GM18873 (cell line): ENCODE measurements at regions not wholly inside any gene's neighbourhood (a gene's known extent, or its start where the extent isn't known, plus 50 kb on each side); places are given as distances from the start of the nearest gene placed in this dataset.
"Not testable (repeated sequence)": the region's sequence is repeated elsewhere in the genome, so short reads cannot be mapped to it uniquely, and the experiment has no call there.

Source experiments
- ATAC-seq: cut with Tn5 transposase; IDR thresholded peaks from one replicate; pipeline ENCODE4 v1.9.1; 2021; ENCODE audit warnings: mild to moderate bottlenecking, moderate library complexity, moderate number of reproducible peaks; ENCODE audit not compliant: unreplicated experiment, low FRiP score

GRCh38 chr20:26219546-26219945, 522.9 kb upstream of the ZNF337 start:
- ATAC-seq, result not testable (repeated sequence)

GRCh38 chr20:26218301-26218700, 521.6 kb upstream of the ZNF337 start:
- ATAC-seq, result no peak

- ATAC-seq, result no peak
Measured at GRCh38 chr20:26216025-26216424, 519.4 kb upstream of the ZNF337 start.

GRCh38 chr20:26214991-26215390, 518.3 kb upstream of the ZNF337 start:
- ATAC-seq, result no peak

GRCh38 chr20:26209171-26209941, 512.7 kb upstream of the ZNF337 start:
- no peak for ATAC-seq

GRCh38 chr20:26208296-26209091, 511.8 kb upstream of the ZNF337 start:
- no peak for ATAC-seq

- not testable (repeated sequence) for ATAC-seq
Measured at GRCh38 chr20:26207967-26208295, 511.3 kb upstream of the ZNF337 start.

GRCh38 chr20:26207237-26207966, 510.7 kb upstream of the ZNF337 start:
- ATAC-seq, result no peak

- ATAC-seq, result no peak
Measured at GRCh38 chr20:26205350-26205749, 508.7 kb upstream of the ZNF337 start.

- ATAC-seq, result not testable (repeated sequence)
Measured at GRCh38 chr20:26201026-26201425, 504.4 kb upstream of the ZNF337 start.

- not testable (repeated sequence) for ATAC-seq
Measured at GRCh38 chr20:26187329-26187728, 490.7 kb upstream of the ZNF337 start.

- ATAC-seq, result not testable (repeated sequence)
Measured at GRCh38 chr20:26183720-26184119, 487.1 kb upstream of the ZNF337 start.

- not testable (repeated sequence) for ATAC-seq
Measured at GRCh38 chr20:26181364-26181763, 484.7 kb upstream of the ZNF337 start.

GRCh38 chr20:26171875-26172274, 475.2 kb upstream of the ZNF337 start:
- ATAC-seq, result not testable (repeated sequence)

GRCh38 chr20:26169506-26169905, 472.9 kb upstream of the ZNF337 start:
- no peak for ATAC-seq

- ATAC-seq, result no peak
Measured at GRCh38 chr20:26167499-26167898, 470.8 kb upstream of the ZNF337 start.

GRCh38 chr20:26163890-26164289, 467.2 kb upstream of the ZNF337 start:
- no peak for ATAC-seq

- ATAC-seq, result not testable (repeated sequence)
Measured at GRCh38 chr20:26163151-26163550, 466.5 kb upstream of the ZNF337 start.

GRCh38 chr20:26161741-26162140, 465.1 kb upstream of the ZNF337 start:
- ATAC-seq, result not testable (repeated sequence)

- ATAC-seq, result not testable (repeated sequence)
Measured at GRCh38 chr20:26160916-26161315, 464.3 kb upstream of the ZNF337 start.

GRCh38 chr20:26154224-26154623, 457.6 kb upstream of the ZNF337 start:
- no peak for ATAC-seq
